A673 (cell line): ENCODE measurements at regions not wholly inside any gene's neighbourhood (a gene's known extent, or its start where the extent isn't known, plus 50 kb on each side); places are given as distances from the start of the nearest gene placed in this dataset.

ENCODE experiments used
- BruUV-seq: library from RNA; stranded (reverse); fragments of 400-500 nt; replicated peaks from 2 replicates; lab custom pipeline; 2021; lab: Mats Ljungman, UMichigan
- CTCF ChIA-PET: fragments of 300-600 bp; sonication (Branson Sonifier 250); formaldehyde crosslinking; loops from one replicate; lab custom pipeline; 2022; ENCODE audit warnings: antibody characterized with exemption; lab: Charles Lee
- POLR2A ChIA-PET: fragments of 300-600 bp; sonication (Branson Sonifier 250); formaldehyde crosslinking; loops from one replicate; lab custom pipeline; 2022; ENCODE audit warnings: antibody characterized with exemption; ENCODE audit not compliant: low non-redundant PET; lab: Charles Lee
- DNase-seq: peaks from one replicate; pipeline ENCODE4 v3.0.0-alpha.2; 2015; ENCODE audit warnings: low spot score
- H3K27ac ChIP-seq: fragments of 200-600 bp; sonication (generic); 2 replicates; pipeline ENCODE4 v1.5.1; 2016; ENCODE audit warnings: mixed run types, low read depth, mild to moderate bottlenecking, mixed read lengths, antibody characterized with exemption, low read length; ENCODE audit not compliant: poor library complexity, severe bottlenecking
- H3K27me3 ChIP-seq: fragments of 200-600 bp; sonication (generic); replicated peaks from 2 replicates; pipeline ENCODE4 v1.6.1; 2017; ENCODE audit warnings: mixed run types, low read depth, mild to moderate bottlenecking, mixed read lengths, antibody characterized with exemption, low read length; ENCODE audit not compliant: insufficient read depth, poor library complexity
- H3K36me3 ChIP-seq: fragments of 200-600 bp; sonication (generic); 2 replicates; pipeline ENCODE4 v1.6.1; 2016; ENCODE audit warnings: mixed run types, mild to moderate bottlenecking, mixed read lengths, antibody characterized with exemption, low read length; ENCODE audit not compliant: insufficient read depth, poor library complexity, severe bottlenecking
- H3K4me1 ChIP-seq: fragments of 200-600 bp; sonication (generic); 2 replicates; pipeline ENCODE4 v1.6.1; 2017; ENCODE audit warnings: mixed run types, mild to moderate bottlenecking, mixed read lengths, antibody characterized with exemption, low read length; ENCODE audit not compliant: insufficient read depth, poor library complexity, severe bottlenecking
- H3K4me3 ChIP-seq: fragments of 200-600 bp; sonication (generic); 2 replicates; pipeline ENCODE4 v1.5.1; 2016; ENCODE audit warnings: low read depth, mixed run types, mild to moderate bottlenecking, mixed read lengths, low read length; ENCODE audit not compliant: poor library complexity, severe bottlenecking
- H3K9me3 ChIP-seq: fragments of 200-600 bp; sonication (generic); 2 replicates; pipeline ENCODE4 v1.6.1; 2016; ENCODE audit warnings: mixed run types, low read depth, mild to moderate bottlenecking, mixed read lengths, antibody characterized with exemption, low read length; ENCODE audit not compliant: poor library complexity, severe bottlenecking
- CTCF ChIP-seq: fragments of 300-800, 200-600 bp; sonication (generic); conservative IDR thresholded peaks from 2 replicates; pipeline ENCODE4 v1.5.1; 2017; ENCODE audit warnings: low read depth, mild to moderate bottlenecking, antibody characterized with exemption, low read length, moderate library complexity, mixed read lengths
- EZH2 ChIP-seq: fragments of 200-600 bp; sonication (generic); IDR thresholded peaks from 2 replicates; pipeline ENCODE4 v1.6.1; 2017; ENCODE audit warnings: borderline replicate concordance, low read depth, mild to moderate bottlenecking, mixed read lengths, antibody characterized with exemption, low read length; ENCODE audit not compliant: poor library complexity, severe bottlenecking
- intact Hi-C: fragments of 100-400 bp; cut with micrococcal nuclease; formaldehyde crosslinking; loops from one replicate; pipeline ENCODE4 v1.10.0; 2022; ENCODE audit not compliant: unreplicated experiment

DNA sequence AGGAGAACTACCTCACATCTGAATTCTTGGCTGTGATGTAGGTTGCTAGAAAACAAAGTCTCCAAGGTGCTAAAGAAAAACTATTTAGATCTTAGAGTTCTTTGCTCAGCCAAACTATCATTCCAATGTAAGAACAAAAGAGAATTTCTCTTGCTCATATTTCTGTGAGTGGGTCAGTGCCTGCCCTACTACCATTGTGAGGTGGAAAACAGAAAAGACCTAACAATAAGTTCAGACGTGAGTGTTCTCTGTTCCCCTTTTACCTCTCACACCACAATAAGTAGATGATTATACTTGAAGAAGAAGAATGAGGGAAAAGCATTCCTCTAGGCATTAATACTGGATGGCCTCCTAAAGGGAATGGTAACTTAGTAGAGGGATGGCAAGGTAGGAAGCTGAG, 187.4 kb upstream of the KITLG start:
- Histone ChIP-seq H3K9me3 (no peaks in the 10 kb centered on the region), H3K4me3 (no peak overlapping the region), H3K27ac (no peak overlapping the region), H3K4me1 (no peaks in the 10 kb centered on the region), H3K27me3 (no peaks in the 10 kb centered on the region), H3K36me3 (no peaks in the 10 kb centered on the region)
- ChIA-PET CTCF (no interaction called here), POLR2A (no interaction called here)
- DNase-seq, result no peak
- TF ChIP-seq CTCF (no peak), EZH2 (no peak)
- intact Hi-C loops, result no loop called here
- BruUV-seq, result no TSS peak

DNA sequence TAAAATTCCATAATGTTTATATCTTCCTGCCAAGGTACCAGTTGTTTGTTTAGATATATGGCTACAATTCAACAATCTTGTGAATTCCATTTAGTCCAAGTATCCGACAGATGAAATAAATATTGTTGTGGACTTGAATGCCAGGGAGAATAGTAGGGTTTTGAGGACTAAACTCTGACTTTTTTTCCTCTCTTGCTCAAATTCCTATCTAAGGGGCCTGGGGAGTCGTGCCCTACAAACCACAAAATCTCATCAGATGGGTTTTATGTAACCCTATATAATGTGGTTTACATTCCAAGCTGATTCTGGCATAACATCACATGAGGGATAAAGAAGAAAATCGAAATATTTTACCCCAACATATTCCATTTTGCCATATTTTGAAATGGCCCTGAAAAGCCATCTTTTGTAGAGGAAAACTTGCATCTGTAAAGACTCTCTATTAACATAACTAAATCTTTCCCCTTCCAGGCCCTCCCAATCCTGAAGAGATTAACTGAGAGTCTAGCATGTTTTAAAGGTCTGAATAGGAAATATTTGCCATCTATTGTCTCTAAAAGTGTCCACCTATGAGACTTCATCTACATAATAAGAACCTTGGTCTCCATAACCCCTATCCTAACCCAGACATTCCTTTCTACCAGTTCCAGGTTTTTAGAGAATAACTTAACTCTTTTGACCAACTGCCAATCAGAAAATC, 184.7 kb upstream of the KITLG start:
- intact Hi-C loops, result no loop called here
- no peaks in the 10 kb centered on the region for H3K9me3 ChIP-seq
- H3K27me3 ChIP-seq, result no peaks in the 10 kb centered on the region
- no peak overlapping the region for H3K4me3 ChIP-seq
- no peaks in the 10 kb centered on the region for H3K36me3 ChIP-seq
- DNase-seq, result no peak
- POLR2A ChIA-PET, result interaction anchor here (0.6 kb wide), 1 partner anchor 417 kb away, joined by 3 read pairs; no protein-coding TSS in a partner anchor
- CTCF ChIA-PET, result no interaction called here
- no peak overlapping the region for H3K27ac ChIP-seq
- no TSS peak for BruUV-seq
- H3K4me1 ChIP-seq, result no peaks in the 10 kb centered on the region
- TF ChIP-seq EZH2, result no peak
- no peak for TF ChIP-seq CTCF

DNA sequence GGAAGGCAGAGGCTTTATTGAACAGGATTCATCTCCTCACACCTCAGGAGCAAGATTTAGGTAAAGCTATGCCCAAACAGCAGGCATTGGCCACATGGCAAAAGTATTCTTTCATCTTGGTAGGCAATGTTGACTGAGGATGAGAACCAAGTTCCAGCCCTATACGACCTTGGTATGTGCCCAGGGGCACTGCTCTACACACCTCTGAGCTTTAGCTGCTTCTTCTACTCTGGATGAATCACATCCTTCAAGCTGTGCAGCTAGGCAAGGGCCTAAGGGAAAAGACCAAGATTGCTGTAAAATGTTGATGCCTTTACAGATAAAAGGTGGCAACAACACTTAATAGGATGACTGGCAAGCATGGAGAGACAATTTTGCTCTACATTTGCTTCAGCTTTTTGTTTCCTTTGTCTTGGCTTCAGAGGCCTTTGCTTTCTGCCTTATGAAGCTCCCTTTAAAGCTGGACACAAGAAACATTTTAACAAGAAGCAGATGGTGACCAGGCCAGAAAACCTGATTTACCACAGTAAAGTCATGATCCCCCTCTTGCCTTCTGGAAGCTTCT, 183.3 kb upstream of the KITLG start:
- H3K36me3 ChIP-seq, result no peaks in the 10 kb centered on the region
- H3K4me1 ChIP-seq, result no peaks in the 10 kb centered on the region
- POLR2A ChIA-PET, result no interaction called here
- no TSS peak for BruUV-seq
- no peak for DNase-seq
- CTCF ChIA-PET, result no interaction called here
- H3K4me3 ChIP-seq, result no peak overlapping the region
- H3K27ac ChIP-seq, result no peak overlapping the region
- H3K27me3 ChIP-seq, result no peaks in the 10 kb centered on the region
- no peaks in the 10 kb centered on the region for H3K9me3 ChIP-seq
- intact Hi-C loops, result no loop called here
- TF ChIP-seq CTCF, result no peak
- no peak for TF ChIP-seq EZH2
